Transverse colon (tissue), 4 donors: ENCODE measurements at regions not wholly inside any gene's neighbourhood (a gene's known extent, or its start where the extent isn't known, plus 50 kb on each side); places are given as distances from the start of the nearest gene placed in this dataset.
"Not testable (repeated sequence)": the region's sequence is repeated elsewhere in the genome, so short reads cannot be mapped to it uniquely, and the experiment has no call there.

Experiments
- DNase-seq: peaks from one replicate; pipeline ENCODE4 v3.0.0-alpha.2; 2019
- H3K27ac ChIP-seq, 4 donors: fragments of 200-600 bp; sonication (generic); 2 replicates each; pipeline ENCODE4 v1.5.1; 2016 to 2018; ENCODE audit warnings: inconsistent platforms in 4 of 4
- H3K27me3 ChIP-seq: fragments of 200-600 bp; sonication (generic); 2 replicates; pipeline ENCODE4 v1.5.1; 2017; ENCODE audit warnings: inconsistent platforms
- H3K36me3 ChIP-seq, 4 donors: fragments of 200-600 bp; sonication (generic); 2 replicates each; pipeline ENCODE4 v1.5.1; 2017 to 2019; ENCODE audit warnings: inconsistent platforms in 4 of 4
- H3K4me1 ChIP-seq, 4 donors: fragments of 200-600 bp; sonication (generic); 2 replicates each; pipeline ENCODE4 v1.5.1; 2017 to 2020; ENCODE audit warnings: inconsistent platforms in 4 of 4
- H3K4me3 ChIP-seq, 4 donors: fragments of 200-600 bp; sonication (generic); 1 replicate in 1 of 4; 2 replicates in 3 of 4; pipeline versions ENCODE4 v1.5.1 to v1.6.1; 2017 to 2019; ENCODE audit warnings: inconsistent platforms in 4 of 4
- H3K9me3 ChIP-seq, 2 donors: fragments of 200-600 bp; sonication (generic); 2 replicates each; pipeline ENCODE4 v1.5.1; 2017 to 2019; ENCODE audit warnings: inconsistent platforms in 2 of 2
- EP300 ChIP-seq: sonication (generic); formaldehyde crosslinking; IDR thresholded peaks from one replicate; pipeline ENCODE4 v1.6.1; 2017; ENCODE audit warnings: antibody characterized with exemption, low read depth
- POLR2A ChIP-seq: fragments of 450-650 bp; IDR thresholded peaks from one replicate; pipeline ENCODE4 v1.6.1; 2016; ENCODE audit warnings: antibody characterized with exemption, mild to moderate bottlenecking, moderate library complexity
- POLR2AphosphoS5 ChIP-seq, 3 donors: sonication (generic); formaldehyde crosslinking; IDR thresholded peaks; one replicate each; pipeline ENCODE4 v1.6.1; 2016; ENCODE audit warnings: antibody characterized with exemption in 3 of 3
- WGBS, 2 donors: methylation state at CpG; one replicate each; pipeline ENCODE4 v1.1.5; 2018; ENCODE audit warnings: low coverage in 1 of 2; 5-methylcytosine and 5-hydroxymethylcytosine counted together
- in situ Hi-C, 4 donors: fragments of 200-750 bp; cut with MboI; loops; one replicate each; pipeline versions ENCODE4 v1.15.0 to v1.15.1; 2017; ENCODE audit warnings: low sequenced_read_pairs in 3 of 4, low pct_ligation_motif_present in 1 of 4, low pct_unique_long_range_greater_than_20kb in 1 of 4
- intact Hi-C: fragments of 100-400 bp; cut with DNase I; formaldehyde crosslinking; loops from one replicate; pipeline ENCODE4 v1.15.1; 2023; ENCODE audit warnings: low total_unique reads
- TF ChIP-seq, protein P1 (sequence below), 5 experiments: fragments of 200-600 bp in 3 of 5; fragments of 450-650 bp in 2 of 5; sonication (generic) in 3 of 5; IDR thresholded peaks; 1 replicate in 2 of 5; 2 replicates in 3 of 5; pipeline ENCODE4 v1.5.1; 2016 to 2017; ENCODE audit warnings: antibody characterized with exemption in 5 of 5, inconsistent platforms in 3 of 5, mild to moderate bottlenecking in 2 of 5, moderate library complexity in 1 of 5

DNA sequence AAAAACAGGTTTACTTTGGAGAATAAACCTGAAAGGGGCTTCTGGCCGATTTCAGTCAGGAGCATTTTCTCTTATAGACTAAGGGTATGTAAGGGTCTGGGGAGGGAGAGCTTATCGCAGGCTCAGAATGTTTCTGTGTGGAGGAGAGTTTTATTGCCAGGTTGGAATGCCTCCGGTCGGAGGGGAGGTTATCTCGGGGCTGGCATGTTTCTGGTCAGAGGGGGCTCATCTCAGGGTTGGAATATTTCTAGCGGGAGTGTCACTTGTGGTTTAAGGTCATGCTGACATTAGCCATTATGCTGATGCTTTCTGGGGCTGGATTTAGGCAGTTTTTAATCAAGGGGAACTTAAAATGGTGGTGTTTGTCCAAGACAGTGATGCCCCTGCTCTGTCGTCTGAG, 333.6 kb downstream of the METTL4 start:
- intact Hi-C loops: no loop called here
- peaks cover 6% of the 10 kb centered on the region for H3K27me3 ChIP-seq

DNA sequence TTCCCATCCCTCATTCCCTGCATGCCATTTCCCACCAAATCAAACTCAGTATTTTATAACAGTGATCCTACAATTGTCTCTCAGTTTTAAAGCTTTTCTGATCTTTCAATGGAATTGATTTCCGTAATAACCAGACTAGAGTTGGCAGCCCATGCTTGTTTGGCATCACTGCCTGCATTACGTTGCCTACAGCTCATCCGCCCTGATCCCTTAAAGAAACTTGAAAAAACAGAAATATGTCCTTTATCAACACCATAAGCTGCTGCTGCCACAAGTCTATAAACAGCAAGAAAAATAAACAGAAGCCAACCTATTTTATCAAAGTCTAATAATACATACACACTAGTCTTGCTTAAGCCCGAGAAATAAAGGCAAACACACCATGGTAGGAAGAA, 331.0 kb downstream of the METTL4 start:
- Histone ChIP-seq H3K36me3 (no peaks in the 10 kb centered on the region), H3K27ac (no peak overlapping the region), H3K4me3 (no peak overlapping the region), H3K4me1 (no peaks in the 10 kb centered on the region), H3K27me3 (peaks cover 6% of the 10 kb centered on the region), H3K9me3 (no peaks in the 10 kb centered on the region)
- WGBS, 2 donors: 46 to 47% methylated on average over 4 of the region's 4 CpGs
- DNase-seq: no peak
- no peak for TF ChIP-seq EP300
- TF ChIP-seq POLR2A: no peak
- TF ChIP-seq, protein P1, sequence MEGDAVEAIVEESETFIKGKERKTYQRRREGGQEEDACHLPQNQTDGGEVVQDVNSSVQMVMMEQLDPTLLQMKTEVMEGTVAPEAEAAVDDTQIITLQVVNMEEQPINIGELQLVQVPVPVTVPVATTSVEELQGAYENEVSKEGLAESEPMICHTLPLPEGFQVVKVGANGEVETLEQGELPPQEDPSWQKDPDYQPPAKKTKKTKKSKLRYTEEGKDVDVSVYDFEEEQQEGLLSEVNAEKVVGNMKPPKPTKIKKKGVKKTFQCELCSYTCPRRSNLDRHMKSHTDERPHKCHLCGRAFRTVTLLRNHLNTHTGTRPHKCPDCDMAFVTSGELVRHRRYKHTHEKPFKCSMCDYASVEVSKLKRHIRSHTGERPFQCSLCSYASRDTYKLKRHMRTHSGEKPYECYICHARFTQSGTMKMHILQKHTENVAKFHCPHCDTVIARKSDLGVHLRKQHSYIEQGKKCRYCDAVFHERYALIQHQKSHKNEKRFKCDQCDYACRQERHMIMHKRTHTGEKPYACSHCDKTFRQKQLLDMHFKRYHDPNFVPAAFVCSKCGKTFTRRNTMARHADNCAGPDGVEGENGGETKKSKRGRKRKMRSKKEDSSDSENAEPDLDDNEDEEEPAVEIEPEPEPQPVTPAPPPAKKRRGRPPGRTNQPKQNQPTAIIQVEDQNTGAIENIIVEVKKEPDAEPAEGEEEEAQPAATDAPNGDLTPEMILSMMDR (IDR thresholded peaks at IDR 0.05): no peak
- in situ Hi-C loops (no loop called here), intact Hi-C loops (no loop called here)

More for the DNA sequence above, 333.6 kb downstream of the METTL4 start:
- Histone ChIP-seq H3K4me3 (no peak overlapping the region), H3K27ac (no peak overlapping the region), H3K36me3 (no peaks in the 10 kb centered on the region), H3K9me3 (no peaks in the 10 kb centered on the region), H3K4me1 (no peaks in the 10 kb centered on the region)
- TF ChIP-seq POLR2AphosphoS5 (IDR thresholded peaks at IDR 0.05) (no peak), POLR2A (no peak), EP300 (no peak)
- TF ChIP-seq, protein P1 (IDR thresholded peaks at IDR 0.05): no peak
- no peak for DNase-seq
- WGBS, 2 donors: 19 to 31% methylated on average over 6 to 7 of the region's 7 CpGs
- in situ Hi-C loops: no loop called here

DNA sequence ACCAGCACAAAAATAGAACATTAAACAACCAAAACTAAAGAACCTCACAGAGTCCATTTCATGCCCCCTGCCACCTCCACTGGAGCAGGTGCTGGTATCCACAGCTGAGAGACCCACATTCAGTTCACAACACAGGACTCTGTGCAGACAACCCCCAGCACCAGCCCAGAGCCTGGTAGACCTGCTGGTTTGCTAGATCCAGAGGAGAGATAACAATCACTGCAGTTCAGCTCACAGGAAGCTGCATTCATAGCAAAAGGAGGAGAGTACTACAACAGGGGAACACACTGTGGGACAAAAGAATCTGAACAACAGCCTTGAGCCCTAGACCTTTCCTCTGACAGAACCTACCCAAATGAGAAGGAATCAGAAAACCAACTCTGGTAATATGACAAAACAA, 326.7 kb downstream of the METTL4 start:
- no peaks in the 10 kb centered on the region for H3K4me1 ChIP-seq
- no peak for TF ChIP-seq EP300
- no peak for TF ChIP-seq POLR2A
- TF ChIP-seq POLR2AphosphoS5 (IDR thresholded peaks at IDR 0.05): no peak
- TF ChIP-seq, protein P1 (IDR thresholded peaks at IDR 0.05): no peak
- no peaks in the 10 kb centered on the region for H3K27me3 ChIP-seq
- in situ Hi-C loops: no loop called here
- DNase-seq: no peak
- no peaks in the 10 kb centered on the region for H3K36me3 ChIP-seq
- no peaks in the 10 kb centered on the region for H3K9me3 ChIP-seq
- intact Hi-C loops: no loop called here
- no peak overlapping the region for H3K4me3 ChIP-seq
- H3K27ac ChIP-seq: no peak overlapping the region

GRCh38 chr18:2247101-2247500, 324.2 kb downstream of the METTL4 start:
- H3K4me3 ChIP-seq, H3K9me3 ChIP-seq, in situ Hi-C loops, H3K27ac ChIP-seq, H3K36me3 ChIP-seq, H3K27me3 ChIP-seq, H3K4me1 ChIP-seq, intact Hi-C loops, DNase-seq: not testable (repeated sequence)
- 89 to 92% methylated on average over 5 to 19 of the region's 19 CpGs for WGBS, 2 donors

DNA sequence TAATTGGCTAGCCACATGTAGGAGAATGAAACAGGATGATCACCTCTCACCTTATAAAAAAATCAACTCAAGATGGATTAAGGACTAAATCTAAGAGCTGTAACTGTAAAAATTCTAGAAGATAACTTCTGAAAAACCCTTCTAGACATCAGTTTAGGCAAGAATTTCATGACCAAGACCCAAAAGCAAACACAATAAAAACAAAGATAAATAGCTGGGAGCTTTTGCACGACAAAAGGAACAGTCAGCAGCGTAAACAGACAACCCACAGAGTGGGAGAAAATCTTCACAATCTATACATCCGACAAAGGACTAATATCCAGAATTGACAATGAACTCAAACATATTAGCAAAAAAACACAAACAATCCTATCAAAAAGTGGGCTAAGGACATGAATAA, 316.3 kb downstream of the METTL4 start:
- Histone ChIP-seq H3K36me3 (no peaks in the 10 kb centered on the region), H3K27me3 (no peaks in the 10 kb centered on the region), H3K9me3 (no peaks in the 10 kb centered on the region), H3K27ac (no peak overlapping the region), H3K4me3 (no peak overlapping the region), H3K4me1 (no peaks in the 10 kb centered on the region)
- 58 to 59% methylated on average over 3 of the region's 3 CpGs for WGBS, 2 donors
- DNase-seq: no peak
- in situ Hi-C loops (no loop called here), intact Hi-C loops (no loop called here)
- TF ChIP-seq POLR2A: no peak
- TF ChIP-seq, protein P1 (IDR thresholded peaks at IDR 0.05): no peak
